Endothelial cell of umbilical vein (primary cell): ENCODE measurements at regions not wholly inside any gene's neighbourhood (a gene's known extent, or its start where the extent isn't known, plus 50 kb on each side); places are given as distances from the start of the nearest gene placed in this dataset.

Experiments
- EZH2 ChIP-seq: IDR thresholded peaks from 2 replicates; pipeline ENCODE4 v1.6.1; 2012; ENCODE audit warnings: borderline replicate concordance, low read depth, mild to moderate bottlenecking, moderate library complexity, low read length, inconsistent platforms; ENCODE audit not compliant: severe bottlenecking
- POLR2A ChIP-seq: IDR thresholded peaks from 2 replicates; pipeline ENCODE4 v1.6.1; 2012; ENCODE audit warnings: low read depth, mild to moderate bottlenecking, control low read depth, low read length
- TF ChIP-seq, protein P1 (sequence below), 2 donors: IDR thresholded peaks; 1 replicate in 1 of 2; 2 replicates in 1 of 2; pipeline ENCODE4 v1.5.1; 2011; ENCODE audit warnings: low read length in 2 of 2, mild to moderate bottlenecking in 2 of 2, moderate library complexity in 2 of 2, control low read depth in 1 of 2, inconsistent platforms in 1 of 2, low read depth in 1 of 2; ENCODE audit not compliant: insufficient read depth in 1 of 2; ENCODE audit errors: extremely low read depth in 1 of 2

DNA sequence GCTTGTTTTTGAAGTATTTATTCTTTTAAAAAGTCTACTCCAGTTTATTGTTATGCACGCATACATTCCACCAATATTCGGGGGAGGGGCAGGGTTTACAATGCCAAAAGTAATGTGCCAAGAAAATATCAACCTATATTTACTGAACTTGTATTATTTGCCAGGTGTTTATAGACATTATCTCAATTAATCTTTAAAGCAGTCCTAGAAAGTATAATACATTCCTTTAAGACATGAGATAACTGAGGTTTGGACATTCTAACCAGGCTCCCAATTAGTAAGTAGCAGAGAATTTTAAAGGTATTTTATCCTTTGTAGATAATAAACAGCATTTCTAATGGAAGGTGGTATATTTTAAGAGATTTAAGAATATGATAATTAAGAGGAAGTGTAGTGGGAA lies 124.5 kb upstream of the LRIG3 start:
- TF ChIP-seq, protein P1, sequence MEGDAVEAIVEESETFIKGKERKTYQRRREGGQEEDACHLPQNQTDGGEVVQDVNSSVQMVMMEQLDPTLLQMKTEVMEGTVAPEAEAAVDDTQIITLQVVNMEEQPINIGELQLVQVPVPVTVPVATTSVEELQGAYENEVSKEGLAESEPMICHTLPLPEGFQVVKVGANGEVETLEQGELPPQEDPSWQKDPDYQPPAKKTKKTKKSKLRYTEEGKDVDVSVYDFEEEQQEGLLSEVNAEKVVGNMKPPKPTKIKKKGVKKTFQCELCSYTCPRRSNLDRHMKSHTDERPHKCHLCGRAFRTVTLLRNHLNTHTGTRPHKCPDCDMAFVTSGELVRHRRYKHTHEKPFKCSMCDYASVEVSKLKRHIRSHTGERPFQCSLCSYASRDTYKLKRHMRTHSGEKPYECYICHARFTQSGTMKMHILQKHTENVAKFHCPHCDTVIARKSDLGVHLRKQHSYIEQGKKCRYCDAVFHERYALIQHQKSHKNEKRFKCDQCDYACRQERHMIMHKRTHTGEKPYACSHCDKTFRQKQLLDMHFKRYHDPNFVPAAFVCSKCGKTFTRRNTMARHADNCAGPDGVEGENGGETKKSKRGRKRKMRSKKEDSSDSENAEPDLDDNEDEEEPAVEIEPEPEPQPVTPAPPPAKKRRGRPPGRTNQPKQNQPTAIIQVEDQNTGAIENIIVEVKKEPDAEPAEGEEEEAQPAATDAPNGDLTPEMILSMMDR (IDR thresholded peaks at IDR 0.05; ENCODE audit: extremely low read depth in 1 of 2, insufficient read depth in 1 of 2, low read depth in 1 of 2, low read length in 2 of 2) = no peak
- no peak for TF ChIP-seq POLR2A
- no peak for TF ChIP-seq EZH2
